ENCODE measurements at regions not wholly inside any gene's neighbourhood (a gene's known extent, or its start where the extent isn't known, plus 50 kb on each side); places are given as distances from the start of the nearest gene placed in this dataset.

DNA sequence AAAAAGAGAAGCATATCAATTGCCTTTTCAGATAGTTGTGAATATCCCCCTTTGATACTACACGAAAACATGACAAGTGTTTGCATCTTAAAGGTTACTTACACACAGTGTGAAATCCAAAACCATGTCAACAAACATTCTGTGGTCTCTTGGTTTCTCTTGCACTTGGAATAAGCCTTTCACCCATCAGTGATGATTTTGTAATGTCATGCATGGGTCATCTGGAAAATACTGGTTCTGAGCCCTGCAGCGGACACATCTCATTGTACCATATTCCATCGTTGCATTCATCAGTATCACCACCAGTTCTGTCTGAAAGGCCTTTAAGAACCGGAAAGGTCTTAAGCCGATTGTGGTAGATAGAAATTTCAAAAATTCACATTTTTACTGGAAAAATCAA is 65.4 kb upstream of the SOX1 start:
- no peak for DNase-seq (ENCODE audit: low spot score)

DNA sequence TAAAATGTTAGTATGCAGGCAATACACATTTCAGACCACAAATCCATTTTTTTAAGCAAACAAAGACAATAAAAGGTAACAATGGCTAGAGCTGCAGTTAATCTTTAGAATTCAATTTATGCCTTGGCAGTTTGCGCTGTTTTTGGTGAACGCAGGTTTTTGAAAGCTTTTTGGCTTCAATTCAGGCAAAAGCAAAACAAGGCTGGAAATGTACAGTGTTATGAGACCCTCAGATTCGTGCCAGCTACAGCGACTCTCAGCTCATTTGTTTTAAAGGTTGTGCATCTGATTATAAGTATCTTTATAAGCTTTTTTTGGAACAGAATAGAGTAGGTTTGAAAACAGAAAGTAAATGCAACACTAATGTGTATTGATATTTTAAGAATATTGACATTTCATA is 63.6 kb upstream of the SOX1 start:
- DNase-seq (ENCODE audit: low spot score) = no peak

DNA sequence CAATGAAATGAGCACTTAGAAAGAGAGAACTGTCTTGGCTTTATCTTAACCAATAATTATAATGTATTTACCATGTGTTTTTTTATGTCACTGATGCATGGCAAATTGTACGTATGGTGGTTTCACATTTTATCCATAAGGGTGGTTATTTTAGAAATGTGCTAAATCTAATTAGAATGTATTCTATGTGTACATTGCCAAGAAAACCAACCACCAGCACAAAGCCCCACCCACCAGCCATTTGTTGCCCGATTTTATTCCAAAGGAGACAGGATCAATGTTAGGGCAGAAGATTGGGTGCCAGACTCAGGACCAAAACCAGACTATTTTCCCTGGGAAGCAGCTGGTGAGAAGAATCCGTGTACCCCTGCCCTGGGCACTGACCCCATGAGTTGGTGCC is 63.0 kb upstream of the SOX1 start:
- no peak for DNase-seq (ENCODE audit: low spot score)

DNA sequence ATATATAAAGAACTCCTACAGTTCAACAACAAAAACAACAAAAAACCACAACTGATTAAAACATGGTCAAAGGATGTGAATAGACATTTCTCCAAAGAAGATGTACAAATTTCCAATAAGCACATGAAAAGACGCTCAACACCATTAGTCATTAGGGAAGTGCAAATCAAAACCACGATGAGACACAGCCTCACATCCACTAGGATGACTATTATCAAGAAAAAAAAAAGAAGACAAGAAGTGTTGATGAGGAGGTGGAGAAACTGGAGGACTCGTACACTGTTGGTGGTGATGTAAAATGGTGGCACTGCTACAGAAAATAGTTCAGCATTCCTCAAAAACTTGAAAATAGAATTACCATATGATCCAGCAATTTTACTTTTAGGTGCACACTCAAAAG is 61.0 kb upstream of the SOX1 start:
- no peak for DNase-seq (ENCODE audit: low spot score)

DNA sequence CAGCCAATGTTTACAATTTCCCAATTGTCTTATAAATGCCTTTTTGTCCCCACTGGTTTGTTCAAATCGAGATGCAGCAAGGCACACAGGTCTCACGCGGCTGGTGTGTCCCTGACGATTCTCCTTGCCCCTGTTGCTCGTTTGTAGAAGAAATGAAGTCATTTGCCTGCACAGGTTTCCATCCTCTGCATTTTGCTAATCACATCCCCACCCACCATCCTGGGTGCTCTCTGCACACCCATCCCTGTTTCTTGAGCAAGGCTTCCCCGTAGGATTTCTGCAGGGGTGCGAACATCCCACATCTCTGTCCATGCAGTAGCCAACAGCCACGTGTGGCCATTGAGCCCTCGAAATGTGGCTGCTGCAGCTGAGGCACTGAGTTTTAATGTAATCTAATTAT is 59.8 kb upstream of the SOX1 start:
- no peak for DNase-seq (ENCODE audit: low spot score)

DNA sequence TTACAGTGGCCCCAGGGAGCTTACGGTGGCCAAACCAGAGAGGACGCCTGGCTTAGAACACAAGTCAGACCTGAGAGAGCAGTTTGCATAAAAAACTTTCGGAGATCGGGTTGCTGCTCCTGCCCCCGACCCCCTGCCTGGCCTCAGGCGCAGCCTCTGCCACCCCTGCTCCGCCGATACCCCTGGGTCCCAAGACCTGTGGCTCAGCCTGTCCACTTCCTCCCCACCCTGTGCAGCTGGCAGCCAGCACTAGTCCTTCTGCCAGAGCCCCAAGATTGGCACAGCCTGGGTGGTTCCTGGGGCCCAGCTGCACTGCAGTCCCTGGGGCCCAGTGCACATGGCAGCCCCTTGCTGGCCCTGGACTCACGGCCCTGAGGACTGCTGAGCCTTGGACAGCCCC is 56.2 kb upstream of the SOX1 start:
- DNase-seq (ENCODE audit: low spot score) = no peak

DNA sequence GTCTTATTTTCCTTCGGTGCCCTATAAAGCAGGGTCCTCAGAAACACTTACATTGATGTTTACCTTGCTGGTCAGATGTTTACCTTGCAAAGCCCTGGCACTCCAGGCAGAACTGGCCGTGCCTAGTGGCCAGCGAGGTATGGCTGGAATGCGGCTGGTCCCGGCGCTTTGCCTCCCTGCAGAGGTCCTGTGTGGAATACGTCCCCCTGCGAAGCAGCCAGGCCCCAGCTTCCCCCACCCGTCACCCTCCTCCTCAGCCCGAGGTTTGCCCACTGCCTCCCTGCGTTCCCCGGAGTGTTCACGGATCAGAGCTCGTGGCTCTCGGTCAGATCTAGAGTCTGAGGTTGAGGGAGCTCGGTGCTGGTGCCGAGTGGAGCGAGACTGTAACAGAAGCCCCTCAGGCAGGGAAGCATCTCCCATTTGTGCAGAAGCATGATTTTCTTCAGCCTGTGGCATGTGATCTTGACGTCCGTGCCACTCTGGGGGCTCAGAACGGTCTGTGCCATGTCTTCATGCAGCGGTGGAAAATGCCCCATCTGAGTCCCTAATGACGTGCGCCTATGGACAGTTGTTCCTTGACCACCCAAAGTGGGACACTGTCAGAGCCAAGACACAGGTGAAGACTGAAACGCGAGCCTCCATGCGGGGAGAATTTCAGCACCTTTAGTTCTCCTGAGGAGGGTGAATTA is 54.8 kb upstream of the SOX1 start:
- no peak for DNase-seq (ENCODE audit: low spot score)

DNA sequence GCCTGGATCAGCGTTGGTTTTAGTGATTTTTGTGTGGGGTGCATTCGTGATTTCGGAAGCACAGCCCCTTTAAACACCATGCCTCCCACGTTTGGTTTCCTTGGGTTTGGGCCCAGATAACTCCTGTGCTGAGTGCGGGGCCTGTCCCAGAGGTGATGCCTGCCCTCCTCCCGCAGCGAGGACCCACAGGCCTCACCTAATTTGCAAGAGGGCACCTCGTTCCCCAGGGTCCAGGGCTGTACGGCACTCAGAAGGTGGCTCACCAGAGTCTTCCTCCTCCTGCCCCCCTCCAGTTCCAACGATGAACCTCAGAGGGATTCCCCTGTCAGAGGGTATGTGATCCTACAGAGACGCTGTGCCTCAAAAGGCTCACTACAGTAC is 54.3 kb upstream of the SOX1 start:
- no peak for DNase-seq (ENCODE audit: low spot score)

DNA sequence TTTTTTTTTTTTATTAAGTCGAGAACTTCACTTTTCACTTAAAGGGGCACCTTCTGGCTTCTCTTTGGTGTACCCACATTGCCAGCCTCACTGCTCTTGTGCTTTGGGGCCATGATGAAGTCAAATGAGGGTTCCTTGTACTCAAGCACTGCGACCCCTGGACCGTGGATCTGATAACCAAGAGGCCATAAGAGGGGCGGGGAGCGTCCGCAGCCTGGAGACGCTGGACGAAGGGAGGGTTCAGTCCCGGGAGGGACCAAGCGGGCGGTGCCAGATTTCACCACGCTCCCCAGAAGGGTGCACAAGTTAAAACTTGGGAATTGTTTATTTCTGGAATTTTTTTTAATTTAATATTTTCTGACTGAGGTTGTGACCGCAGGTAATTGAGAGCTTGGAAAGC is 53.3 kb upstream of the SOX1 start:
- no peak for DNase-seq (ENCODE audit: low spot score)

DNA sequence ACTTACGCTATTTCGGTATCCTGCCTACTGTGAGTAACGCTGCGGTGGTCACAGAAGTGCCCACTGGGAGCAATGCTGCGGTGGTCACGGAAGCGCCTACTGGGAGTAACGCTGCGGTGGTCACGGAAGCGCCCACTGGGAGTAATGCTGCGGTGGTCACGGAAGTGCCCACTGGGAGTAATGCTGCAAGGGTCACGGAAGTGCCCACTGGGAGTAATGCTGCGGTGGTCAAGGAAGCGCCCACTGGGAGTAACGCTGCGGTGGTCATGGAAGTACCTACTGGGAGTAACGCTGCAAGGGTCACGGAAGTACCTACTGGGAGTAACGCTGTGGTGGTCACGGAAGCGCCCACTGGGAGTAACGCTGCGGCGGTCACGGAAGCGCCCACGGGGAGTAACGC is 52.1 kb upstream of the SOX1 start:
- DNase-seq (ENCODE audit: low spot score) = no peak
